NCI-H748 (cell line): ENCODE measurements at regions not wholly inside any gene's neighbourhood (a gene's known extent, or its start where the extent isn't known, plus 50 kb on each side); places are given as distances from the start of the nearest gene placed in this dataset.
"Not testable (repeated sequence)": the region's sequence is repeated elsewhere in the genome, so short reads cannot be mapped to it uniquely, and the experiment has no call there.

ENCODE experiments used
- DNase-seq: peaks from one replicate; lab custom pipeline; 2025; ENCODE audit not compliant: unreplicated experiment; lab: John Stamatoyannopoulos, UW

DNA sequence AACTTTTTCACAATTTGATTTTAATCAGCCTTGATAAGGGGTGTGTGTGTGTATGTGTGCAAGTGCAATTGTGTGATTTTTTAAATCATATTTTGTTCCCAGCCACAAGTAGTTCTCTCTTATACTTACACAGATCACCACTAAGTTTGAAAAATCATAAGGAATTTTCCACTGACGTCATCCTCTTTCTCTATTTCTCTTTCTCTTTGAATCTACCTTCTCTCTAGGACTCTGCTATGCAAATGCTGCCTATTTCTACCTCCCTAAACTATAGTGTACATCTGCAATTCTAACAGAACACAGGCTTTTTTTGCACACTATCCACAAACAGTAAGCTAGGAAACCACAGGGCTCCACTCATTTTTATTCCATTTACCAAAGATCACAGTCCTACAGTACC lies 254.6 kb upstream of the CYLC2 start:
- no peak for DNase-seq

DNA sequence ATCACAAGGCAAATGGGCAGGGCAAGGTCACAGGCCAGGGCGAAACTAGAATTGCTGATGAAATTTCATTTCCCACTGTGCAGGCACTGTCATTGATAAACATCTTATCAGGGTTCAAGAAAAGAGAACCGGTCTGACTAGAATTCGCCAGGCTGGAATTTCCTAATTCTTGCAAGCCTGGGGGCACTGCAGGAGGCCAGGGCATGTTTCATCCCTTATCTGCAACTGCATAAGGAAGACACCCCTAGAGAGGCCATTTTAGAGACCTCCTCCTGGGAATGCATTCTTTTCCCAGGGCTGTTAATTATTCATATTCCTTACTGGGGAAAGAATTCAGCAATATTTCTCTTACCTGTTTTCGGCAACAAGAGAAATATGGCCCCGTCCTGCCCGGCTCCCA lies 266.2 kb upstream of the CYLC2 start:
- DNase-seq = no peak

DNA sequence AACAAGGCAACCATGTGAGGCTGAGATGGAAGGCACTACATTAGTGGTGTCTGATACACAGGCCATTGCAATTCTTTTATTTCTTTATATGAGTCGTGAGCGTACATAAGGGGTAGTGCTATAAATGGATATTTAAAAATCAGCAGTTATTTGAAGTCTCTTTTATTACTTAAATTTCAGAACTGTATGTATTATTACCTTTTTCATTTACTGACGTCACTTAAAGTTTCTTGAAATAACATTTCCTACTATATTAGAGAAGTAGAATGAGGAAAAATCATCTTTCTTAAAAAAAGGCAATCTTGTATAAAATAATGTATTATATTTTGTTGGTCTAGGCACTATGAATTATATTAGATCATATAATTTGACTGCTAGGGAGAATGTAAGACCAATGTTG lies 280.9 kb upstream of the CYLC2 start:
- no peak for DNase-seq

DNA sequence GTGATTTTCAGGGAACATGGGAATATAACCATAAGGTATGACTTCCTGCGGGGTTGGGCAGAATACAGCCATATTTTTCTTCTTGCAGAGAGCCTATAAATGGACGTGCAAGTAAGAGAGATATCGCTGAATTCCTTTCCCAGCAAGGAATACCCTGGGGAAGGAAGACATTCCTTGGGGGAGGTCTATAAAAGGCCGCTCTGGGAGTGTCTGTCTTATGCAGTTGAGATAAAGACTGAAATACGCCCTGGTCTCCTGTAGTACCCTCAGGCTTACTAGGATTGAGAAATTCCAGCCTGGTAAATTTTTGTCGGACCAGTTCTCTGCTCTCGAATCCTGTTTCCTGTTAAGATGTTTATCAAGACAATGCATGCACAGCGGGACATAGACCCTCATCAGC lies 282.2 kb upstream of the CYLC2 start:
- DNase-seq = not testable (repeated sequence)

DNA sequence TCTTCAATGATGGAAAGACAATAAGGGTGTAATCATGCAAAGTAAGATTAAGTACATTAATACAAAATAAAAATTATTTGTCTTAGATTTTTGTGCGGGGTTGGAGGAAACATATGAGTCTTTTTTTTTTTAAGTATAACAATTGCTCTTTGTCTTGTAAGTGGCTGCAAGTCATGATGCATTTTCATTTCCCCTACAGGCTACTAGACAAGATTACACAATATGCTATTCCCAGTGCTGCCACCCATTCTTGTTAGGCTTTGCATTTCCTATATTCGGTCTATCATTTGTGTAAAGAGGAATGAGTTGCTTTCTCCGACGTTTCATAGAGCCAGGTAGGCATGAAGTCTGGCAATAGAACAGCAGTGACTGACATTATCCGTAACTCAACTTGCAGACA lies 294.2 kb upstream of the CYLC2 start:
- DNase-seq = no peak

DNA sequence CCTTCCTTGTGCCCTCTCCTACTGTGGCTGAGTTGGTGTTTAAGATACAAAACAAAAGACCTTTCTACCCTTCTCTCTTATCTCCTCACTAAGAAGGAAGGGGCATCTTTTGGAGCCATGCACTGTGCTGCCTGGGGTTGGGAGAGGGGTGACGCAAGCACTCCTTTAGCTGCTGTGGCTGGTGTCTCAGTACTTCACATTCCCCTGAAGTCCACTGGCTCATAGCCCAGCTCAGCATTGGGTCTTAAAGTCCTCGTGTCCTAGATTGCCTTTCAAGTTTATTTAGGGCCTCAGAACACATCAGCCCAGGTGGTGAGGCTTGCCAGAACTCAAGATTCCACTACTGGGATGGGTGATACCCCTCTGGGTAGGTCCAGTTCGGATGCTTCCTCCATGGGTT lies 325.9 kb upstream of the CYLC2 start:
- DNase-seq = no peak

DNA sequence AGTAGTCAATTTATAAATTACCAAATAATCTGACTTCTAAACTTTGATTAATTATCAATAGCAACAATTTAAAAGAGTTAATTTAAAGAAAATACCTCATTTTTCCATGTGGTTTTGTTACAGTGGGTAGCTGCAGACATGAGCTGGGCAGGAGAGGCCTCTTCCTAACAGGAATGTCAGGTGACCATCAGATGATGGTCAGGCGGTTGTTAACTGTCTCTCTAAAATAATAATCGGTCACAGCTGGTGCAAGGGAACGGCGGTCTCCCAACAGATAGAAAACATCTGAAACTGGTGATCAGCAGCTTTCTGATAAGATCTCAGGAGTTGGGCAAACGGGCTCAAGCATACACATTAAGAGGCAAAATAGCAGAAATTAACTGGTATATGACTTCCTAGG lies 342.7 kb upstream of the CYLC2 start:
- DNase-seq = no peak

DNA sequence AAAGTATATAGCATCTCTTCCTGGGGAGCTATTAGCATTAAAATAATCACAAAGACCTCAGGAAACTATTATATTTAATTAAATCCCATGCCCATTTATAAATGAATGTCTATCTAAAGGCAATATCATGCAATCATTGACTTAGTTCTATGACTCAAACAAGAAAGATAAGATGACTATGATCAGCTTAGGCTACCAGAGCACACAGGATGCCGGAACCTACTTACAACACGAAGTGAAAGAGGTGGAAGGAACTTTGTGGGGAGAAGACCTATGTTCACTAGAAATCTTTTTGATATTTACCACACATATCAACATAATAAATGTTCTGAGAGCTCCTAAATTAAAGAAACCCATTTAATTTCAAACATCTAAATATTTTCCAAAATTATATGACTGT lies 344.2 kb upstream of the CYLC2 start:
- no peak for DNase-seq

DNA sequence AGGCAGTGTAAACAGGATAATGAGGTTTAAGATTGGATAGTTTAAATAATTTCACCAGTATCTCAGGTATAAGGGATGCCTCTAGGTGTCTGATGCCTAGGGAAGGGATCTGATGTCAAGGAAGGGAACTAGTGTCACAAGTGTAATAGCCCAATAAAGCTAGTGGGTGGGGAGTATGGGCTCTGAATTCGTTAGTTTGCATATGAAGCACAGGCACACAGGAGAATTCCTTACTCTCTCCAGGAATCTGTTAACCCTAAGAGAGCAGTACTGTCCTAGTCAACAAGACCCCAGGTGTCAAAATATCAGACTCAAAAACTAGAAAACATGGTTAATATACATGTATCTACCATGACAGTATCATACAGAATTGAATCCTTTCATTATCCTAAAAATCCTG lies 352.5 kb upstream of the CYLC2 start:
- no peak for DNase-seq

DNA sequence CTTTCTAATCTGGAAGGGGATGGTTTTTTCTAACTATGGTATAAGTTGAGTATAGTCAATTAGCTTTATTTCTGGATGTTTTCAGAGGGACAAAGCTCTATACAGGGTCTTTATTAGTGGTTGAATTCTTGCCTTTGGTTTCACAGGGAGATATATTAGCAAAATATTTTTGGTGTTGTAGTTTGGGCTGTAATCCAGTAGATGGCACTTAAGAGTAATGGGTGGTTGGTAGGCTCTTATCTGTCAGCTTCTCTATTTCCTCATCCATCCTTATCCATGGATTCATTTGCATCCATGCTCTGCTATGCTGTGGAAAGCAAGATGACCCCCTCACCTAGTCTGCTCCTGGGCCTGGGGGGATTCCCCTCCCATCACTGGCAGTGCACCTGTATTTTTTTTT lies 363.6 kb upstream of the CYLC2 start:
- DNase-seq = peak; percentile 41

DNA sequence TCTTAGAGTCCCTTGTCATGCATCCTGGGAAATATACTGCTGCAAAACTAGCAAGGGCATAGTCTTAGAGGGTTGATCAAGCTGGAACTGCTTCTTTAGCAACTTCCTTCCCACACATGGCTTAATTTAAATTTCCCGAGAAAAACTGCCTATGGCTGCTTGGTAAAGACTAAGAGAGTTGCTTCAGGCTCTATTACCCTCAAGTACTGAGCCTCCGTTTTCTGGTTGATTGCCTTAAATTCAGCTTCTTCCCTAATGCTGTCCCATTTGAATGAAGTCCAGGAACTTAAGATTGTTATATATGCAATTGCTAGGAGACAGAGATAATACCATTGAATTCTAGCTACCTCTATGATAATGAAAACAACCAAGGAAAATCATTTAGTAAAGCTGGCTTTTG lies 385.7 kb upstream of the CYLC2 start:
- no peak for DNase-seq

DNA sequence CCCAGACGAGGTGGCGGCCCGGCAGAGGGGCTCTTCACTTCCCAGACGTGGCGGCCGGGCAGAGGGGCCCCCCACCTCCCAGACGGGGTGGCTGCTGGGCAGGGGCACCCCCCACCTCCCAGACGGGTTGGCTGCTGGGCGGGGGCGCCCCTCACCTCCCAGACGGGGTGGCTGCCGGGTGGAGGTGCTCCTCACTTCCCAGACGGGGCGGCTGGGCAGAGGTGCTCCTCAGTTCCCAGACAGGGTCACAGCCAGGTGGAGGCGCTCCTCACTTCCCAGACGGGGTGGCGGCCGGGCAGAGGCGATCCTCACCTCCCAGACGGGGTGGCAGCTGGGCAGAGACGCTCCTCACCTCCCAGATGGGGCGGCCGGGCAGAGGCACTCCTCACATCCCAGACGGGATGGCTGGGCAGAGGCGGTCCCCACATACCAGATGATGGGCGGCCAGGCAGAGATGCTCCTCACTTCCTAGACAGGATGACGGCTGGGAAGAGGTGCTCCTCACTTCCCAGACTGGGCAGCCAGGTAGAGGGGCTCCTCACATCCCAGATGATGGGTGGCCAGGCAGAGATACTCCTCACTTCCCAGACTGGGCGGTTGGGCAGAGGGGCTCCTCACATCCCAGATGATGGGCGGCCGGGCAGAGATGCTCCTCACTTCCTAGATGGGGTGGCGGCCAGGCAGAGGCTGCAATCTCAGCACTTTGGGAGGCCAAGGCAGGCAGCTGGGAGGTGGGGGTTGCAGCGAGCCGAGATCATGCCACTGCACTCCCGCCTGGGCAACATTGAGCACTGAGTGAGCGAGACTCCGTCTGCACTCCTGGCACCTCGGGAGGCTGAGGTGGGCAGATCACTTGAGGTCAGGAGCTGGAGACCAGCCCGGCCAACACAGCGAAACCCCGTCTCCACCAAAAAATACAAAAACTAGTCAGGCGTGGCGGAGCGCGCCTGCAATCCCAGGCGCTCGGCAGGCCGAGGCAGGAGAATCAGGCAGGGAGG lies 391.6 kb upstream of the CYLC2 start:
- not testable (repeated sequence) for DNase-seq

DNA sequence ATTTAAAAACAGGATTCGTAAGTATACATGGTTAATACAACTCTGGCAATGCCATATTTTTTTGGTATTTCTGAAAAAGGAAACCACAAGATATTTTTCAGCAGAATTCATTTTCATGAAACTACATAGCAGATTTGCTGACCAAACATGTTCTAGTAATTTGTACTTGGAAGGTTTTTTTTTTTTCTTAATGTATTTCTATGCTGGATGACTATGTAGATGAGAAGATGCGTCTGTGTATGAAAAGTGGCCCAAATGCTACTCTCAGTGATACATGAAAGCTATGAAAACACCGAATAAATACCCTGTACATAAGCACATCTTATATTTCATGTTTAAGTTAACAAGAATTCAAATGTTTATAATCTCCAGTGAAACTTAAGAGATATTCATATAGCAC lies 400.9 kb upstream of the CYLC2 start:
- DNase-seq = no peak

DNA sequence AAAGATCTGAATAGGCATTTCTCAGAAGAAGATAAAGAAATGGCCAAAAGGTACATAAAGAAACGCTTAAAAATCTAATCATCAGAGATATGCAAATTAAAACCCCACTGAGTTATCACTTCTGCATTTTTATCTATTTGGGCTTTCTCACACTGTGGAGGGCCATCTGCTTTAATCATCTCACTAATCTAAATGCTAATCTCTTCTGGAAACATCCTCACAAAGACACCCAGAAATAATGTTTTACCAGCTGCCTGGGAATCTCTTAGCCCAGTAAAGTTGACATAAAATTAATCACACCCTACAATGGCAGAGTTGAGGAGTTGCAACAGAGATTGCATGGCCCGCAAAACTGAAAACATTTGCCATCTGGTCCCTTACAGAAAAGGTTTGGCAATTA lies 407.9 kb upstream of the CYLC2 start:
- DNase-seq = peak; percentile 90

DNA sequence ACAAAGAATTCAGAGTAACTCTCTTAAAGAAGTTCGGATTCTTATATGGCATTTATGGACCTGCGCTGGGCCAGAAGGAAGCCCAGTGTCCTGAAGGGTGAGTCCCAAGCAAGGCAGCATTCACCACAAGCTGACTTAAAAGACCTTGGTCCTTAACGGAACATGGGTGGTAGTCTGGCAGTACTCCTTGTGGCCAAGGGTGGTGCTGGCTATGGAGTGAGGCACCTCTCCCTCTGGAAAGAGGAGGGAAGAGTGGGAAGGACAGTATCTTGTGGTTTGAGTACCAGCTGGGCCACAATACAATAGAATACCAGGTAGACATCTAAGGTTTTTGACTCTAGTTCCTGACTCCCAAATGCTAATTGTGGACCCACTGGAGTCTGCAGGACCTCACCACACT lies 425.7 kb upstream of the CYLC2 start:
- no peak for DNase-seq

DNA sequence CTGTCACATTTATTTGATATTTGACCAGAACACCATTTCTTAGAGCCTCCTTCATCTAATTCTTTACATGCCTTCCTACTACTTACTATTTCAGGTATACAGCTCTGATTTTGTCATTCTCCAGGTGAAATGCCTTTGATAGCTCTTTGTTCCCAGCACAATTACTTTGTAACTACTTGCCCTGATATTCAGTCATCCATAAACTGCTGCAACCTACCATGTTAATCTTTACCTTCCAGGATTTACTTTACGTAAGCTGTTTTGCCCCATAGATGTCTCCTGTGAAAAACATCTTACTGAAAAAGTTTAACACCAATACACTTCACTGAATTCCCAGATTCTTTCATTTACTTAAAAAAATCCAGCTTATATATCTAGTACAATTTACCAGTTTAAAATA lies 443.8 kb upstream of the CYLC2 start:
- DNase-seq = no peak

DNA sequence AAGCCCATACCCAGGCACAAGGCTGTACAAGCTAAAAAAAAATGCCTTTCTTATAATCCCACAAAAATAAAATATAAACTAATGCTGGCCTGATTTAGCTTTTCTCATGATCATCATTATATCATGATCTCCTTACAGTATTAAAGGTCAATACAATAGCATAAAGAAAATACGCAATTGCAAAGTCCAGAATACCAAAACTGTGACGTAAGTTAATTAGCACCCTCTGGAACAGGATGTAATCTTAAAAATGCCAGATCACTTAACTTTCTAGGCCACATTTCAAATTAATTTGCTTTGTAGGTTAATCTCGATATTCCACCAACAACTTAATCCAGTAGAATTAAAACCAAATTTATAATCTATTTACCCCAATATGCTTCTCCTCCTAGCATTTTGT lies 444.2 kb upstream of the CYLC2 start:
- no peak for DNase-seq

DNA sequence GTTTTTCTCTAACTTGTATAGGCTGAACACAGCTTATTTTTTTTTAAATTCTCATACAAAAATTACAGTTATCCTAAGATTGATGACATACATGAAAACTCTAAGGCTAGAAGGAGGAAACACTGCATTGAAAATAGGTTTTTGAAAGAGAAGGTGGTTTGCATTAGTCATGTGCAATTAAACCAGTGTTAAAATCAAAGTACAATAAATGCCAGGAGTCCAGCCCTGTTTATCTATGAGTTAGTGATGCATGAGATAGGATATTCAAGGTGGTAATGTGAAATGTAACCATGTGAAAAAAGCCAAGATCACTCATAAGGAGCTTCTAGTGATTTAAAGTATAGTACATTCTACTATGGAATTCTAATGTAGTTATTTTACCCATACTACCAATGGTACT lies 444.9 kb upstream of the CYLC2 start:
- no peak for DNase-seq

DNA sequence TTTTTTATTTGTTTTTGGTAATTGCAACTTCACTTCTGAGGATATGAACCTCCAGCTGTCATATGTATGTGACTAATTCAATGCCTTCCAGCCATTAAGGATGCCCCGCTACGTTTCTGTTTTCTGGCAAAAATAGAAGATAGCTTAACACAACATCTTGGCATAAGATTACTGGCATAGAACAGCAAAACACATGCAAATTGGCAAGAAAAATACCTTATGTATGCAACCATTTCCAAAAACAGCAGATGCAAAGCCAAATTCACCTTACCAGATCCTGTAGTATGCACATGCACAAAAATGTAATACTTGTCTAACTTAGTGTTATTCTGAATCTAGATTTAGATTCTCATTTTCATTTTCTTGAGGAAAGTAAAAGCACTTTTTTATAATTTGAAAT lies 461.1 kb upstream of the CYLC2 start:
- no peak for DNase-seq

DNA sequence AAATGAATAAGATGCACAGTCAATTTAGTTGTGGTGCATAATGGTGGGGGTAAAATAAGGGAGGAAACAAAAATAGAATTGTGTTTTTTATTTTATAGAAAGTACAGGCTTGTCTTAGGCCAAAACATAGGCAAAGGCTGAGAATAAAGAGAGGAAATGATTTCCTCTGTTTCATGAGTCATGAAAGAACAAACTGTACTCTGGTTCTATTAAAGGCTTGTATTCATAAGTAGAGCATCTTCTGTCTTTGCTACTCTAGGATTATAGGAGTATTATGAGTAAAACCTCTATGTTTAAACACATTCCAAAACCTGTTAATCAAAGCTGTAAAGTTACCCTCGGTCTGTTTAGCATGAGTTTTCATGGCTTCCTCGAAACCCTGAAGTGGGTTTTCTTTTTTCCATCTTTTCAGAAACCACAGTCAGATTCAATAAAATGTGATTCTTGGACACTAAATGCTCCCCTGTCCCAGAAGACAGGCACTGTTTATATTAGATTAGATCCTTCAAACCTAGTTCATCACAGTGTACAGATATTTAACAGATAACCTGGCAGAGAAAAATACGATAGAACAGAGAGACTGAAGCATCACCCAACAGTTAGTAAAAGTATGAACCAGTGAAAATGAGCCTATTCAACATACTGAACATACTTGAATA lies 473.9 kb upstream of the CYLC2 start:
- no peak for DNase-seq

DNA sequence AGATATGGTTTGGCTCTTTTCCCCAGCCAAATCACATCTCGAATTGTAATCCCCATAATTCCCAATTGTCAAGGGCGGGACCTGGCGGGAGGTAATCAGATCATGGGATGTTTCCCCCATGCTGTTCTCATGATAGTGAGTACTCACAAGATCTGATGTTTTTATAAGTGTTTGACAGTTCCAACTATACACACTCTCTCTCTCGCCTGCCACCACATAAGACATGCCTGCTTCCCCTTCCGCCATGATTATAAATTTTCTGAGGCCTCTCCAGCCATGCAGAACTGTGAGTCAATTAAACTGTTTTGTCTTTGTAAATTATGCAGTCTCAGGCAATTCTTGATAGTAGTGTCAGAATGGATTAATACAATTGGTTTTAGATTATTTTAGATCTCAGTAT lies 475.7 kb upstream of the CYLC2 start:
- peak; percentile 32 for DNase-seq

DNA sequence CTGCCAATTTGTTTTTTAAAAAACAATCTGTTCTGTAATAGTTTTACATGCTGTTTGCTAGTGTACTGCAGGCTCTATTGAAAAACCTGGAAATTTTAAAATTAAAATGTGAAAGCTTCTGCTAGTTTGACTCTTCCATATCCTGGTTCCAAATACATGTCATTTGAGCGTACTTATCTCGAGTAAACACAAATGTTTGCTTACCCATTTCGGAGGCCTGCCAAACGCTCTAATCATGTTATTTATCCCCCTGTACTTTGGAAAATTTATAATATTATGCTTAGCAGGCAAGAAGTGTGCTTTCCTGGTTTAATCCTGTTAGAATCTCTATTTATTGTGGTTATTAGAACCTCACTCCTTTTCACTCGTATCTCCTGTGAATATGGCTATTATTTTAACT lies 476.8 kb upstream of the CYLC2 start:
- peak; percentile 83 for DNase-seq

DNA sequence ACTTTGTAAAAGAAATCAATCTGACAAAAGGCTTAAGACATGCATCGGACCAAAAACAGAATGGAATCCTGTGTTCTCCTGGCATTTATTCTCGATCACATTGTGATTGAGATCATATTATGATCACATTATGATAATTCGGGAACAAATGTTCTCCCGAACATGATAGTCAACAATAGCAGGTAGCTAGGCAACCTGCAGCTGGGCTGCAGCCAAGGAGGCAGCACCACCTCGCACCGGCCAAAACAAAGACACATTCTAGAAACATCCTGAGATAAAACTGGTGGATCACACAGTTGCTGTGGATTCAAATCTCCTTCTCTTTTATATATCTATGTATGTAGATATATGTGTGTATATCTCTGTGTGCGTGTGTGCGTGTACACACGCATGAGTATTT lies 480.6 kb upstream of the CYLC2 start:
- peak; percentile 78 for DNase-seq
